GM19395 (cell line): ENCODE measurements at regions not wholly inside any gene's neighbourhood (a gene's known extent, or its start where the extent isn't known, plus 50 kb on each side); places are given as distances from the start of the nearest gene placed in this dataset.
"Not testable (repeated sequence)": the region's sequence is repeated elsewhere in the genome, so short reads cannot be mapped to it uniquely, and the experiment has no call there.

ENCODE experiments used
- ATAC-seq: cut with Tn5 transposase; IDR thresholded peaks from one replicate; pipeline ENCODE4 v1.9.1; 2021; ENCODE audit warnings: mild to moderate bottlenecking, moderate library complexity; ENCODE audit not compliant: unreplicated experiment

DNA sequence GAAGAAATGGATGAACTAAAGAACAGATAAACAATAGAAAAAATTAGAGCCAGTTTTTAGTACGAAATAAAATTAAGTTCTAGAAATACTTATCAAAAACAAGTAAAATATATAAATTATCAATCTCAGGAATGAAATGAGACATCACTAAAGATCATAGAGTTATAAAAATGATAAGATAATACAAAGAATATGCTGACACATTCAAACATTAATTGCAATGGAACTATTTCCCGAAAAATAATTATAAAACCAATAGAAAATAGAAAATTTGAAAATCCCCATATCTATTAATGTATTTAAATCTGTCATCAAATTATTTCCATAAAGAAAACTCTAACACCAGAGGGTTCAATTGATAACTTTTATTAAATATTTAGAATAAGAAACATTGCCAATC is 458.1 kb upstream of the MBL2 start:
- ATAC-seq: no peak

DNA sequence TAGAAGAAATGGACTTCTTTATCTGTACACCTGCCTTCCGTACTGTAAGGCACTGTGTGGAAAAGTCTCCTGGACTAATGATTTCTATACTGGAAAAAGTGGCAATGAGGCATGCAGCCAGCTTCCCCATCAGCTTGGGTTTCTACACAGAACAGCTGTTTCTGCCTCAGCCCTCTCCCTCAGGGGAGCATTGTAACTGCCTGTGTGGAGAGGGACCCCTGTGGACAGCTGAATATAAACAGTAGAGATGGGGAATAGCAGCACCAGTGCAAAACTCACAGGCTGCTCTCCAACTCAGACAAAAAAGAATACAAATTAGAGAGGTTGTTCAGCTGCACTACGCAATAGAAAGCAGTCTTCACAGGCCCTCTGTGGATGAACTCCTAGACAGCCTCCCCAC is 451.3 kb upstream of the MBL2 start:
- no peak for ATAC-seq

DNA sequence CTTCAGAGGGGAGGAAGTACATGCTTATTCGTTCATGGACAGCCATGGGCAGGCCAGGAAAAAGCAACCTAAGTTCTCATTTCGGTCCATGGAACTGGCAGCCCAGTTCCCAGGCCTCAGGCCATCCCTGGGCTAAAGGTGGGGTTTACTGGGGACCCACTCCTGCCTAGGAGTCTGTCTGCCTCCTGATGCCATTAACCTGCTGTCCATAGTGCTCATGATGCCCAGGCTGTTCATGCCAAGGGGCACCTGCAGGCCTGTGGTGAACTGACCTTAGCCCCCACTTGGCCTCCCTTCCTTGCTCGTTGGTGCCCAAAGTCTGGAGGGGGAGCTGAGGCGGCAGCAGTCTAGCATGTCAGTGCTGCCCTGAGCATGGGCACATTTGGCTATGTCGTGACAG is 450.2 kb upstream of the MBL2 start:
- ATAC-seq: no peak

DNA sequence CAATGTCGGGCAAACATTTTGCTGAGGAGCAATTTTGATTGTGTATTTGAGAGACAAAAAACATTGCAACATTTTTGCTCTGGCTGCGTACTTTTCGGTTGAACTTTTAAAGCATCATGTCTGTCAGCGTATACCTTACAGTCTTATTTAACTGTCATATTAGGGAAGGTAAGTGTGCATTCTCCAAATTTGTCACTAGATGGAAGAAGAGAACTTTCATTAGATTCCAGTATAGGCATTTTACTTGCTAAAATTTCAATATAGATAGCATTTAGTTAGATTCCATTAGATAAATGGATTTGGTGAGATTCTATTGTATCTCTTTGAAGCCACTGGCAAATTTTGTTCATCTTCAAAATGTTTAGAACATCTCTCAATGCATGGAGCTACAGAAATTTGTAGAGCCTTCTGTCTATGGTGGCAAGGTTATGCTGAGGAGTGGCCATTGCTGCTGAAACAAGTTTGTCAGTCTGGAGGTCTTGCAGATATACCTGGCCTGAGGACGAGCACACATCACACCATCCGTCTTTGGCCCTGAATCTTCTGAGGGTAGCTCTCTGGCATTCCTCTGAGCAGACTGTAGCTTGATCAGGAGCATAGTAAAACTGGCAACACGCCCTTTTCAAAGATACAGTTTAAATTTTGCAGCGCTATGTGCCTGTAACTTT is 437.5 kb upstream of the MBL2 start:
- no peak for ATAC-seq

DNA sequence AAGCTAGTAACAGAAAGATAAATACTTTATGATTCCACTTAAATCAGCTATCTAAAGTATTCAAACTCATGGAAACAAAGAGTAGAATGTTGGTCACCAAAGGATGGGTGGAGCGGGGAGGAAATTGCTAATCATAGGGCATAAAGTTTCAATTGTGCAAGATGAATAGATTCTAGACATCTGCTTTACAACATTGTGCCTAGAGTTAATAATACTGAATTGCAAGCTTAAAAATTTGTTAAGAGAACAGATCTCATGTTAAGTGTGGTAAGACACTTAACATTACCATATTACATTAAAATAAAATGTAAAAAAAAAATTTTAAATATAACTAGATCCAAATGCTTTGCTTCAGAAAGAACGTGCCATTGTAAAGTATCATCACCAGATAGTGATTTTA is 411.1 kb upstream of the MBL2 start:
- ATAC-seq: no peak

DNA sequence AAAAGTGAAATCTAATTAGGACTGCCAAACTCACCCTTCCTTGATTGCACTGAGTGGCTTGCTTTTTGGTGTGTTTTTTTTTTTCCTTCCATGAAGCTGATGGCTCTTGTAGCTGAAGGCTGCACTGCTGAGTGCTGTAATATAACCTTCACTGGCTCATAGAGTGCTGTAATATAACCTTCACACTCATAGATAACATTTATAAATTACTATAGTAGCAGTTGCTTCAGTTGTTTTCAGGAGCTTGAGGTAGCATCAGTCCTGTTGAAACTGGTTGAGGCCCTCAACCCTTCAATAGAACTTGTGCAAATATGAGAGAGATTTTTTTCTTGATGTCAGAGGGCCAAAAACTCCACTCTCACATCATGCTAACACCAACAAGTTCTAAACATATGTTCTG is 404.9 kb upstream of the MBL2 start:
- ATAC-seq: no peak

DNA sequence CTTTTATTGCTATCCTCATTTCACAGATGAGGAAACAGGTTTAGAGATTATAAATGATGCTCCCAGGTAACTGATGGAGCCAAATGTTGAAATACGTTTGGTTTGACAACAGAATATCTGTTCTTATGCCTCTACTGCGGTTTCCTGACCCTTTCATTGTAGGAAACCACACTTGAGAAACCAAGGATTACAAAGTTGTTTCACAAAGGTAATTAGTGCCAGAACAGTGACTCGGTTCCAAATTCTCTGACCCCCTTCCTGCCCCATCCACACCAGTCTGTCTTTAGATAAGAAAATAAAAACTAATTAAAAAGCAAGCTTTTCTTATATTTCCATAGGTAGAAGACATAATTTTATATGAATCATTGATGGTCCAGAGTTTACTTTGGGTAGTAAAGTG is 393.7 kb upstream of the MBL2 start:
- ATAC-seq: no peak

DNA sequence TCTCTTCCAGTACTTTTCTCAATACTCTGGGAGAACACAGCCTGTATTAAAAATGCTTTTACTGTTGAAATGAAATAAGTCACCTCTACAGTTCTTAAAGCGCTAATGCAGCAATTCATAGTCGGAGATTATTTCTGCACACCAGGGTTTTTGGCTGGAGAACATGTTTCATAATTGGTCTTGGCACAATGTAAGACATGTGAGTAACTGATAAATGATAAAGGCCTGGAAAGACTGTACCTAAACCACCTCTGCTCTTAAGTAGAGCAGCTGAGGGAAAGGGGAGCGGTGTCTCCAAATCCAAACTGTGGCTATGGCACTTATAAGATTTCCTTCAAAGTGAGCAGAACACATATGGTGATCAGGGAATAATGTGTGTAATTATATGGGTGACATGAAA is 390.3 kb upstream of the MBL2 start:
- ATAC-seq: no peak

DNA sequence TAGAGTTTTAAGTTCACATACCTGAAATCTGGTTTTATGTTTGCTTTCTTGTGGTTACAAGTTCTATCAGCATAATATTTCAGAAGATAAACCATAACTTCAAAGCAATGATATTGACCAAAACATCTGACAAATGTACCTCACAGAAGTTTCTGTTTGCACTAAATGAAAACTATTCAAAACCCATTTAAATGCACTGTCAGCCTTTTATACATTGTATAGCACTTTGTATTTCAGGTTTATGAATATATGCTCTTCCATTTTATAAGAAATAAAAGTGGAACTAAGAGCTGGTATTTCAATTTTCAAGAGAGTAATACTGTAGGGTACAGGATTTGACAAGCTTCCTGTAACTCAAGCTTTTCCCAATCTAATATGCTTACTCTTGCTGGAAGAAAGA is 388.6 kb upstream of the MBL2 start:
- no peak for ATAC-seq

DNA sequence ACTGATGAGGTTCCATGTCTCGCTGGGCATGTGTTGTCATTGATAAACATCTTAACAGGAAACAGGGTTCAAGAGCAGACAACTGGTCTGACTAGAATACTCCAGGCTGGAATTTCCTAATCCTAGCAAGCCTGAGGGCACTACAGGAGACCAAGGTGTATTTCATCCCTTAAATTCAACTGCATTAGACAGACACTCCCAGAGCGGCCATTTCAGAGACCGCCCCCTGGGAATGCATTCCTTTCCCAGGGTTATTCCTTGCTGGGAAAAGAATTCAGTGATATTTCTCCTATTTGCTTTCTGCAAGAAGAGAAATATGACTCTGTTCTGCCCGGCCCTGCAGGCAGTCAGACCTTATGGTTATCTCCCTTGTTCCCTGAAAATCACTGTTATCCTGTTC is 383.1 kb upstream of the MBL2 start:
- ATAC-seq: not testable (repeated sequence)

DNA sequence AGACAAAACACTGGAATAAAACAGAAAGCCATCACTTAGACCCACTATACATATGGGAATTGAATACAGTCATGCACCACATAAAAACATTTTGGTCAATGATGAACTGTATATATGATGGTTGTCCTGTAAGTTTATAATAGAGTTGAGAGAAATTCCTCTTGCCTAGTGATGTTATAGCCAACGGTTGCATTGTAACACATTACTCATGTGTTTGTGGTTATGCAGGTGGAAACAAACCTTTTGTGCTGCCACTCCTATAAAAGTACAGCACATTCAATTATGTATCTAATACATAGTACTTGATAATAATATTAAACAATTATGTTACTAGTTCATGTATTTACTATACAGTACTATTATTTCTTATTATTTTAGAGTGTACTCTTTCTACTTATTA is 381.2 kb upstream of the MBL2 start:
- no peak for ATAC-seq

DNA sequence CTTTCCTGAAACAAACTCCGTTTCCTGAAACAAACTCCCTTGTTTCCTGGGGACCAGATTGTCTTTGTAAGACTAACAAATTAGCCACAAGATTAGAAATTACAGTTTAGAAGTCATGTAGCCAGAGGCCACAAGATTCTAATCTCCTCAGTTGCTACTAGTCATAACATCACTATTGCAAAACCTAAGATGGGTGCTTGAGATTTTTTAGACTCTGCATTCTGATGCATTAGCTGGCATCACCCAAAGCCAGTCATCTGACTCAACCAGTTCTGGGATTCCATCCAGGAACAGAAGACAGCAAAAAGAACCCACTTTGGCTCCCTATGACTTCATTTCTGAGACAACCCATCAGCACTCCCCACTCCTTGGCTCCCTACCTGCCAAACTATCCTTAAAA is 367.9 kb upstream of the MBL2 start:
- no peak for ATAC-seq

DNA sequence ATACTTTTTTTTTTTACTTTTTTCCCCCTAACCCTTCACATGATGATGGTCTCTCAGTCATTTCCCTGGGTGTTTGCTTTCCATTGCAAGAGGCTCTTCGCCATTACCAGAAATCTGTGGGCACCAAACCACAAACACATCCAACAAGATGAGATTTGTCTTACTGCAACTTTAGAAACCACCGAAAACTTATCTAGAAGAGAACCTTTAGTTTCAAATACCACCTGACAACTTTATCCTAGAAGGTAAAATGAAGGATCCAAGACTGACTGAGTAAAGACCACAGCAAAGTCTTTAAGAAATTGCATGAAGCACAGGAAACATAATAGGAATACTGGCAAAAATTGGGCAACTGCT is 363.3 kb upstream of the MBL2 start:
- no peak for ATAC-seq

DNA sequence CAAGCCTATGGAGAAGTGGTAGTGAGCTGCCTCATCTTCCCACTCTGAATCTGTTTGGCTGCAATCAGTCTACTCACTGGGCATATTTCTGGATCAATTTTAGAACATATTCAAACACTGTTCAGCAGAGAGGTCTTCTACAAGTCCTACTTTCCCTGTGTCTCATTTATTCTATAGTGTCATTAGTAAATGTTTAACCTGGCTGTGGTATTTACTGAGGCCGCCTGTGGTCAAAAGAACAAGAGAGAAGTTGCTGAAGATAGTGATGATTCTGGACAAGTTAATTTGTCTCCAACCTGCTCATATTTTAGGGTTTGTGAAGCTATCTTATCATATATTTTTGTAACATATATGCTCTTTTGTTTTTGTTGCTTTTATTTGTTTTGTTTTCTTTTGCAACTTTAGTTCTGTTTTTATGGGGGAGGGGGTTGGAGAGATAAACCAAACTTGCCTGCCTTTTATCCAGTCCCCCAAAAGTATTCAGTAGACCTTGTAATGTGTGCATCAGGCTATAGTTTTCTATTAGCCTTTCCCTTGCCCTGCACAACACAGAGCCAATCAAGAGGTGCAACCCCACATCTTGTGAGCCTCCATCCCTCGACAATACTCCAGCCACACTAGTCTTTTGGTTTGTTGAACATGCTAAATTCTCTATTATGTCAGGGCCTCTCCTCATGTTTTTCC is 362.8 kb upstream of the MBL2 start:
- peak; percentile 90 for ATAC-seq

DNA sequence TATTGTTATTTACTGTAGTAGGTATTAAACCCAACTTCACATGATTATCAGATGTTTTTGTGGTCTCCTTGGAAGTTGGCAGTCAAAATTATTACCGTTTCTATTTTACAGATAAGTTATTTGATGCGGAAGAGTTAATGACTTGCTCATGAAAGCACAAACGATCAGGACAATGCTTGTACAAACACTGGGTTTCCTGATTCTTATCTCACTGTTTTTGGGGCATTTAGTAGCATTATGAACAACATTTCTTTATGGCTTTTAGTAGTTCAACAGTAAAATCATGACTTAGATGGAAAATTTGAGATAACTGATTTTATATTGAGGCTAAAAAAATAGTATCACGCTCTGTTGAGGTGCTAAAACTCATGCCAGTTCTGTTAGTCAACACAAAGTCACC is 361.5 kb upstream of the MBL2 start:
- ATAC-seq: no peak

DNA sequence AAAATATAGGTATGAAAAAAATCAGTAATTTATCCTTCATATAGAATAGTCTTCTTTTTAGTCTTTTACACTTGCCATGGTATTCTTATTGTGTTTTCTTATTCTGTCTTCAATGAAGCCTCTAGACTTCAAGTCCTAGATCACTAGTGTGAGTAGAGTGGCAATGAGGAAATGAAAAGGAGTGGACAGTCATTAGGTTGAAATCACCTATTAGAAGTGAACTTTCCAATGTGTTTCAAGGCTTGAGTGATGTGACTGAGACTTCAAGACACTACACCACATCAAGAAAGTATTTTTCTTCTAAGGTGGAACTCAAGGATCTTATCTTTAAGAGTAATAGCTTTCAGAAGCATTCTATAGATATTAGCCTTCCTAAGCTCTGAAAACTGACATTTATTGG is 357.8 kb upstream of the MBL2 start:
- ATAC-seq: no peak

DNA sequence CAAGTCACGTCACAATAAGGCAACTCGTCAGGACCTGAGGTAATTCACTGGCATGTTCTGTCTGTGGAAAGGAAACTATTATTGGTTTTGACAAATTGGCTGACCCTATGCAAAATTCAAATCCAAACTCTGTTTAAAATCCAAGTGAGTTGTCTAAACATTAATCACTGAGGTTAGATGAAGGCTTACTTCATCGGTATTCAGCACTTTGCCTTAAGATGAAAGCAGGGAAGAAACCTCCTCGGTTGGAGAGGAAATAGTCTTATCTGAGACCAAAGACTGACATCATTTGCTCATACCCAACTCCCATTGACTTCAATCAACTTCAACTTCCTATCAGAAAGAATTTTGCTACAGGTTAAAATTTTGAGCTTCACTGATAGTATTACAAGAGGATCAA is 355.1 kb upstream of the MBL2 start:
- no peak for ATAC-seq

DNA sequence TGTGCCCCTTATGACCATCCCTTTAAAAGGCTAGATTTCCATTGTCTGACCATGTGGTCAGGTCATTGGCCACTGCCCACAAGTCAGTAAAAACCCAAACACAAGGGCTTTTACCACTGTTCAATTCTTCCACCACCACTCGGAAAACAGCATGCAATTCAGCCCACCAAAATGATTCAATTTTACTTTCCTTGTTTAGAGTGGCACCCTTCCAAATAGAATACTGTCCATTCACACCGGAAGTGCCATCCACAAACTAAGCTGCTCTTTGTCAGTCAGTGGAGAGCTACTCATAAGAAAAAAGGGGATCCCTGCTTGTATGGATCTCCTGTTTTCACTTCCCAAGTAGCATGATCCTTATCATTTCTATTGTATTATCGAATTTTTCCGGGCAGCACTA is 350.7 kb upstream of the MBL2 start:
- ATAC-seq: no peak

DNA sequence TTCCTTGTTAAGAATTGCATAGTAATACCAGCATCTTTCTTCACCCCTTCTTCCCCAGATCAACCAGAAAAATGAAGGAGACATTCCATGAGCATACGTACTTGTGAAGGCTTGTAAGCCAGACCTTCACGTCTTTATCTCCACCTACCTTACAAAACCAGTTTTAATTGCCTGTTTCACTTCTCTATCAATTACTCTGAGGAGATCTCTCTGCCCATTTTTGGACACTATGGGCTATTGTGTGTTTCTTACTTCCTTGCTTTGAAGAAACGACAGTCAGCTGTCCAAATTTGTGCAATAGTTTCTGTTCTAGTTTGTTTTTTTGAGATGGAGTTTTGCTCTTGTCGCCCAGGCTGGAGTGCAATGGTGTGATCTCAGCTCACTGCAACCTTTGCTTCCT is 349.7 kb upstream of the MBL2 start:
- peak; percentile 82 for ATAC-seq

DNA sequence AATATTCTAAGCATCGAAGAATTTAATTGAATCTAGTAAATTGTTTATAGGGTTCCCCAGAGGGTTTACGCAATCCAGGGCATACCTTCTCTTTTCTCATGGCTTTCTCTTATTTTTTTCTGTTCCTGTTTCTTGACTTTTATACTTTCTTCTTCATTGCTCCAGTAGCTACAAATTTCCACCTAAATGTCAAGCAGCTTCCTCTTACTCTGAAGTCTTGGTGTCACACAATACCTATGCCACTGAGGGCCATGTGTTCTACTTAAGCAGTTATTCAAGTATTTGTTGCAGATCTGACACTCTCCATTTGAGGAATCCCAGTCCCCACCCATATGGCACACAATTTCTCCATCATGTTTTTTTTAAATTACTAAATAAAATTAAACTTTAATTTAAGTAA is 343.1 kb upstream of the MBL2 start:
- no peak for ATAC-seq

DNA sequence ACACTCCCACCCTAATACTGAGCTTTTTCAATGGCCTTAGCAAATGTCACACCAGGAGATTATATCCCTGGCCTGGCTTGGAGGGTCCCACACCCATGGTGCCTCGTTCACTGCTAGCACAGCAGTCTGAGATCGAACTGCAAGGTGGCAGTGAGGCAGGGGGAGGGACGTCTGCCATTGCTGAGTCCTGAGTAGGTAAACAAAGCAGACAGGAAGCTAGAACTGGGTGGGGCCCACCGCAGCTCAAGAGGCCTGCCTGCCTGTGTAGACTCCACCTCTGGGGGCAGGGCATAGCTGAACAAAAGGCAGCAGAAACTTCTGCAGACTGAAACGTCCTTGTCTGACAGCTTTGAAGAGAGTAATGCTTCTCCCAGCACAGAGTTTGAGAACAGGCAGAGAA is 338.9 kb upstream of the MBL2 start:
- no peak for ATAC-seq

DNA sequence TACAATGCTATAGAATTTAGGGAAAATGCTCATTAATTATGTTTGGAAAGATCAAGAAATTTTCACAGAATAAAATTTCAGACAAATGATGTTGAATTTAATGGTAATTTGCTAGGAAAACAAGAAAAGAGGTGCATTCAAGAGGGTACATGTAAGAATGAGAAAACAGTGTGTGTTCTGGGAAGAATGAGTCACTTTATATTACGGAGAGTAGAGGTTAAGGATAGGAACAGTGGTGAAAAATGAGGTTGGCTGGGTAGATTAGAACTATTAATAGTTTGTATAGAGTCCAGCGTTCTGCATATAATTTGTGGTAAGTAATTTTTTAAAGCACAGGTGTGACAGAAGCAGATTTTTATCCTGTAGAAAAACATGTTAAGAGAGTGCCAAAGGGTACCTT is 336.7 kb upstream of the MBL2 start:
- no peak for ATAC-seq

DNA sequence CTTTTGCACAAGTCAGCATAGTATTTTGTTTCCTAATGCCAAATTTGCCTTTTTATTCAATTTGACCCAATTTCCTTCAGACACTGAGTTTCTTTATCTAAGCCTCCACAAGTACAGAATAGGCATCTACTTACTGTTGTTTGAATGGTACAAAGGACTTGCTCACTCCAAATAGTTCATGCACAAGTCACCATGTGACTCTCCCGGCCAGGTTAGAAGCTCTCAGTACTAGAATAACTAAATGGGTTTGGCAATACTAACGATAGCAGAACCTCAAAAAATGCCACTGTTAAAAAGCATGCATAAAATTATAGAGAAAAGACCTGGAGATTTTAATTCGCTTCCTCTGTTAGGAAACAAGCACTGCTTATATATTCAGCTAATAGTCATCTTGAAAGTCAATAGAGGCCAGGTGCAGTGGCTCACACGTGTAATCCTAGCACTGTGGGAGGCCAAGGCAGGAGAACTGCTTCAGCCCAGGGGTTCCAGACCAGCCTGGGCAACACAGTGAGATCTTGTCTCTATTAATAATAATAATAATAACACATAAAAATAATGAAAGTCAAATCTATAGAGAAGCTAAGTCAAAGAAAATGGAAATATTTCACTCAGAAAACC is 335.8 kb upstream of the MBL2 start:
- peak; percentile 75 for ATAC-seq
